ENCODE measurements at regions not wholly inside any gene's neighbourhood (a gene's known extent, or its start where the extent isn't known, plus 50 kb on each side); places are given as distances from the start of the nearest gene placed in this dataset.
"Not testable (repeated sequence)": the region's sequence is repeated elsewhere in the genome, so short reads cannot be mapped to it uniquely, and the experiment has no call there.

DNA sequence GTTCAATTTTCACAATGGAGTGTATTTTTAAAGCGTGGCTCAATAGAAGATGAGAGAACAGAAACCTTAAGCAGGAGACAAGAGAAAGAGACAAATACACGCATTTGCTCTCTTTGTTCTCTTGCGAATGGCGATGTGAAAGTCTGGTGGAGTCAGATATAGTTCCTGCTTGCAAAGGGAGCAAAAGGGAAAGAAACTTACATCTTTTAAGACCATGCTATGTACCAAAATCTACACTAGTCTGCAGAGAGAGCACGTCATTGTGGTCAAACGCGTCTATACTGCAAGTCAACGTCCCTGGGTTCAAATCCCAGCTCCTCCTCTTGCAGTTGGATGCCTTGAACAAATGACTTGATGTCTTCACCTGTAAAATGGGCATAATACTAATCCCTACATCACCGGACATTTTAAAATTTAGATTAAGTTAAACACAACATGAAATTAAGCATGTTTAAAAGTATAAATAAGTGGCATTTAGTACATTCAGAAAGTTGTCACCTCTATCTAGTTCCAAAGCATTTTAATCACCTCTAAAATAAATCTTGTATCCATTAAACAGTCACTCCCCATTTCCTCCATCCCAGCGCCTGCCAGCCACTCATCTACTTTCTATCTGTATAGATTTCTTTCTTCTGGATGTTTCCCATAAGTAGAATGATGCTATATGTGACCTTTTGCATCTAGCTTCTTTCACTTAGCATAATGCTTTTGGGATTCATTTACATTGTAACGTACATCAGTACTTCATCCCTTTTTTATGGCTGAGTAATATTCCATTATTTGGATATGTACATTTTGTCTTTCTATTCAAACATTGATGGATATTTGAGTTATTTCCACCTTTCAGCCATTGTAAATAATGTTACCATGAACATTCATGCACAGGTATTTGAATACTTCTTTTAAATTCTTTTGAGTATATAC, 406.9 kb downstream of the TMEM114 start:
- no peak for DNase-seq

DNA sequence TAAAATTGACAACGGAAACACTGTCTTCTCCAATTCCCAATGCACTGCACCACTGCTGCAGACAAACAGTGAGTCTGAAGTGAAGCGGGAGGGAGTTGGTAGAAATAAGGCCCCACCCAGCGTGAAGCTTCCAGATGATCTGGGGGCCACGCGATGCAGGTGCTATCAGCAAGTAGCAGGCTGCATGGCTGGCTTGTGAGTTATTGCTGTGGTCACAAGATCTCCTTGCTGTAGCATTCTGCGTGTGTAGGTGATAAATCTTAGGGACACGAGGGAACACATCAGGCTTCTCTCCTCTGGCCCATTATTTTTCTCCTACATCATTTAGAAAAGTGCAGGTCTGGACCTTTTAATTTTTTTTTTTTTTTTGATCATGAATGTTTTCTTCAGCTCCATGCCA, 407.6 kb downstream of the TMEM114 start:
- DNase-seq = no peak

GRCh38 chr16:8179615-8180014, 410.7 kb downstream of the TMEM114 start:
- DNase-seq = no peak

DNA sequence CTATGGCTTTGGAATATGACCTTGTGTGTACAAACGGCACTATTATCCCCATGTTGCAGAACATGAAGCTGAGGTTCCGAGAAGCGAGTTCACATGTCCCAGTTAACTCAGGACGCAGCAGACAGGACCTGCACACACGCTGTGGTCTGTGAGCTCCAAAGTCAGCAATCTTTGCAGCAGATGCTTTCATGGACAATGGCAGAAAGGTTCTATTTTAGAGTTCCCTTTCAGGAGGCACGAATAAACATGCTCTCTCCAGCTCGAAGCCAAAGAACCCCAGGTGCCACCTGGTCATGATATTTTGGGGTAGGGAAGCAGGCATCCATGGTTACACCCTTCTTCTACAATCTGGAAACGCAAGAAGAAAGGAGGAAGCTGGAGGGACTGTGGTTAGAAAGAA, 412.0 kb downstream of the TMEM114 start:
- DNase-seq = no peak

- no peak for DNase-seq
Observed at GRCh38 chr16:8175411-8175810, 414.9 kb downstream of the TMEM114 start.

- DNase-seq = peak; percentile 48 to 76
Observed at GRCh38 chr16:8173111-8173644, 417.1 kb downstream of the TMEM114 start.

- DNase-seq = no peak
Observed at GRCh38 chr16:8172551-8172950, 417.8 kb downstream of the TMEM114 start.

- no peak for DNase-seq
Observed at GRCh38 chr16:8168016-8168415, 422.3 kb downstream of the TMEM114 start.

- DNase-seq = no peak
Observed at GRCh38 chr16:8167436-8167835, 422.9 kb downstream of the TMEM114 start.

DNA sequence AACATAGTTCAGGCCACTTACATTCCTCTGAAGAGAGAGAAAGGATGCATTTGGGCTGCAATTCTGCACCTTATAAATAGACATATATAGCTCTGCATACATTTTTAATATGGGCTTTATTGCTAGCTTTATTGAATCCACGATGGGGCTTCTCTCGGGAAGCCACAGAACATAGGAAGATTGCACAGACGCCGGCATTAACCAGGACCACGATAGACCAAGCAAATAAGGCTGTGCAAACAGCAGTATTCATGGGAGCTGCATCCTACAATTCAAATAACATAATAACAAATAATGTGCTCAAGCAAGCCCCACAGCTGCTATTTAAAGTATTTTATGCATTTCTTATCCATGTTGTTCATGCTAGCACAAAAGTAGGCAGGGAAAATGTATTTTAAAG, 432.3 kb downstream of the TMEM114 start:
- no peak for DNase-seq

- DNase-seq = no peak
Observed at GRCh38 chr16:8155275-8155674, 435.0 kb downstream of the TMEM114 start.

GRCh38 chr16:8146256-8147012, 443.9 kb downstream of the TMEM114 start:
- DNase-seq = no peak

GRCh38 chr16:8138666-8139065, 451.6 kb downstream of the TMEM114 start:
- DNase-seq = no peak

GRCh38 chr16:8137606-8138005, 452.7 kb downstream of the TMEM114 start:
- no peak for DNase-seq

DNA sequence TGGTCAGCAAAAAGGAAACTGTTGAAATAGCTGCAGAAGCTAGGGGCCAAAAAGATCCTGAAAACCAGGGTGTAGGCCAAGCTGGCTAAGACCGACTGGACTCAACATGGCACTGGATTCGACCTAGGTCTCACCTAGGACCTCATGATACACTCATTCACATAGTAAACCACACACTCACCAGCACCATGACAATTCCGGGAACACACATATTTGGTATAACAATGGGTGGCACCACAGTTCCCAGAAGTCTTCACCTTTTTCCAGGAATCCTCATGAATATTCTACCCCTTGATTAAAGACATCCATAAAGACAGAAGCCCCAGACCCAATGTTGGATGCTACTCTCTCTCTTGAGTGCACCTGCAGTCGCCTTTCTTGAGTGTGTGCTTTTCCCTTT, 460.1 kb downstream of the TMEM114 start:
- no peak for DNase-seq

DNA sequence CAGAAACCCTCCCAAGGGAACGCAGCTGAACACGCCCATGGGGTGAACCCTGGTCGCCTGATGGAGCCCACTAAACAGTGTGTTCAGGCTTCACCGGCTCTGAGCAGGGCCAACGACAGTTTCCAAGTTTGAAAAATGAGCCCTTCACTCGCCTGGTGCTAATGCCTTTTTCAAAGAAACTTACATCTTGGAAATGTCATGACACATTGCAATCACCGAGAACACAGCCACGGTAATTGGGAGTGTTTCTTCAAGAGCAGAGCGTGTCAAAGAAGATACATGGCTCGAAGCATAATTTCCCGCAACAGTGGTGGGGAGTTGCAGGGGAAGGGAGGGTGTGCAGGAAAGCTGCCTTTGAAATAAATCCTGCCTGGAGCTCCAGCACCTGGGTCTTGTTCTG, 463.2 kb downstream of the TMEM114 start:
- DNase-seq = no peak

DNA sequence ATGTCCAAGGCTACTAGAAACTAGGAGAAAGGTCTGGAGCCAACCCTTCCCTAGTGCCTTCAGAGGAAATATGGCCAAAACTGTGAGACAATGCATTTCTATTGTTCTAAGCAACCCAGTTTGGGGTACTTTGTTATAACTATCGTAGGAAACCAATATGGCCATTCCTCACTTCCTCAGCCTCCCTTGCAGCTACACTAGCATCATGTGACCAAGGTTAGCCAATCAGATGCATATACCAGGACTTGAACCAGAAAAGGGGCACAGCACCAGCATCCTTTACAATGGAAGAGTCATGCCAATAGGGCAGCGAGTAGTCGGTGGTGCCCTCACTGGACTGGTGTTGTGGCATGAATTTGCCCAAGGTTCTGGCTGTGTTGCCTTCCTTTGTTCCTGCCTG, 464.0 kb downstream of the TMEM114 start:
- no peak for DNase-seq

DNA sequence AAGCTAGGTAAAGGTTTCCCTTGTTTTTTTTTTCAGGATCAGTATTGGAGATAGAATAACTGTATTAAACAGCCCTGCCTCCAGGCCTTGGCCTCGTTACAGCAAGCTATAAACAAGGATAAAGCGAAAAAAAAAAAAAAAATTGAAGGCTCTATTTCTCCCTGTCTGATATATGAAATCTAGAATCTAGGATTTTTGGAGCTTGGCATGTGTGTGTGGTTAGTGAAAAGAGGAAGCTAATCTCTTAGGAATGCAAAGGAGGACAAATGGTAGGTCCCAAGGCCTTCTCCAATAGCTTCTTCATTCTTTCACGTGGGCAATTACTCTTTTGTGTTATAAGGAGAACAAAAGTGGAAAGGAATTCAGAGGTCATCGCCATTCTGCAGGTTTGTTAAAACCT, 470.3 kb downstream of the TMEM114 start:
- no peak for DNase-seq

DNA sequence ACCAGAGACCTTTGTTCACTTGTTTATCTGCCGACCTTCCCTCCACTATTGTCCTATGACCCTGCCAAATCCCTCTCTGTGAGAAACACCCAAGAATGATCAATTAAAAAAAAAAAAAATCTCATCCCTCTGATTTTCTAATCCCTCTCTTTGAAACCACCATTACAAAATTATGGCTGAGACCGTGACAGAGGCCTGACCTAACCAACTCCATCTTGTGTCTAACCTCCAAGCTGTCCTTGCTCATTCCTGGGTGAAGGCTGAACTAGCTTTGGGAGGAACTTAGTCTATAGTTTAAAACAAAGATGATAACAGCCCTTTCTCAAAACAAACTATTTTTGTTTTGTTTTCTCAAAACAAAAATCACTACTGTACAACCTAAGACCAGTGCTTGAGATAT, 474.5 kb downstream of the TMEM114 start:
- no peak for DNase-seq

DNA sequence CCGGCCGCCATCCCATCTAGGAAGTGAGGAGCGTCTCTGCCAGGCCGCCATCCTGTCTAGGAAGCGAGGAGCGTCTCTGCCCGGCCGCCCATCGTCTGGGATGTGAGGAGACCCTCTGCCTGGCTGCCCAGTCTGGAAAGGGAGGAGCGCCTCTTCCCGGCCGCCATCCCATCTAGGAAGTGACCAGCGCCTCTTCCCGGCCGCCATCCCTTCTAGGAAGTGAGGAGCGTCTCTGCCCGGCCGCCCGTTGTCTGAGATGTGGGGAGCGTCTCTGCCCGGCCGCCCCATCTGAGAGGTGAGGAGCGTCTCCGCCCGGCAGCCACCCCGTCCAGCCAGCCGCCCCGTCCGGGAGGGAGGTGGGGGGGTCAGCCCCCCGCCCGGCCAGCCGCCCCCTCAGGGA, 475.4 kb downstream of the TMEM114 start:
- not testable (repeated sequence) for DNase-seq

GRCh38 chr16:8113843-8114242, 476.5 kb downstream of the TMEM114 start:
- no peak for DNase-seq

GRCh38 chr16:8110572-8111514, 479.5 kb downstream of the TMEM114 start:
- DNase-seq = no peak
